Loucy (cell line): ENCODE measurements at regions not wholly inside any gene's neighbourhood (a gene's known extent, or its start where the extent isn't known, plus 50 kb on each side); places are given as distances from the start of the nearest gene placed in this dataset.

Experiments
- H2AFZ ChIP-seq: fragments of 200-600 bp; sonication (generic); 2 replicates; pipeline ENCODE4 v1.6.0; 2016; ENCODE audit warnings: antibody characterized with exemption, mild to moderate bottlenecking, low read length, moderate library complexity
- H3F3A ChIP-seq: fragments of 200-600 bp; 2 replicates; pipeline ENCODE4 v1.6.0; 2016; ENCODE audit warnings: antibody characterized with exemption, low read depth, mild to moderate bottlenecking
- H3K27me3 ChIP-seq: fragments of 200-600 bp; sonication (generic); 2 replicates; pipeline ENCODE4 v1.6.1; 2014; ENCODE audit warnings: low read length, mild to moderate bottlenecking; ENCODE audit not compliant: insufficient read depth, poor library complexity, severe bottlenecking
- H3K36me3 ChIP-seq: fragments of 200-600 bp; sonication (generic); 2 replicates; pipeline ENCODE4 v1.6.1; 2016; ENCODE audit warnings: low read length; ENCODE audit not compliant: insufficient read depth
- H3K4me1 ChIP-seq: fragments of 200-600 bp; sonication (generic); 2 replicates; pipeline ENCODE4 v1.5.1; 2014; ENCODE audit warnings: low read length, mild to moderate bottlenecking; ENCODE audit not compliant: insufficient read depth, poor library complexity, severe bottlenecking
- H3K4me2 ChIP-seq: fragments of 200-600 bp; sonication (generic); 2 replicates; pipeline ENCODE4 v1.6.0; 2014; ENCODE audit warnings: antibody characterized with exemption, low read length, low read depth, mild to moderate bottlenecking; ENCODE audit not compliant: poor library complexity, severe bottlenecking
- H3K4me3 ChIP-seq: fragments of 200-600 bp; sonication (generic); 2 replicates; pipeline ENCODE4 v1.5.1; 2014; ENCODE audit warnings: low read length, mild to moderate bottlenecking, mixed read lengths; ENCODE audit not compliant: poor library complexity, severe bottlenecking
- H3K79me2 ChIP-seq: fragments of 200-600 bp; sonication (generic); 2 replicates; pipeline ENCODE4 v1.6.1; 2014; ENCODE audit warnings: low read length; ENCODE audit not compliant: insufficient read depth
- H3K9ac ChIP-seq: fragments of 200-600 bp; sonication (generic); 2 replicates; pipeline ENCODE4 v1.6.0; 2014; ENCODE audit warnings: mild to moderate bottlenecking, low read depth, low read length, moderate library complexity; ENCODE audit not compliant: poor library complexity, severe bottlenecking
- H3K9me2 ChIP-seq: fragments of 200-600 bp; sonication (generic); replicated peaks from 2 replicates; pipeline ENCODE4 v1.6.1; 2016; ENCODE audit warnings: low read depth, low read length, mixed read lengths
- H3K9me3 ChIP-seq: fragments of 200-600 bp; sonication (generic); 2 replicates; pipeline ENCODE4 v1.6.1; 2014; ENCODE audit warnings: mild to moderate bottlenecking, antibody characterized with exemption, low read length, low read depth; ENCODE audit not compliant: insufficient read depth
- H4K20me1 ChIP-seq: fragments of 200-600 bp; sonication (generic); 2 replicates; pipeline ENCODE4 v1.6.0; 2014; ENCODE audit warnings: antibody characterized with exemption, low read length, mild to moderate bottlenecking; ENCODE audit not compliant: insufficient read depth, poor library complexity, severe bottlenecking
- EZH2phosphoT487 ChIP-seq: fragments of 200-600 bp; IDR thresholded peaks from 2 replicates; pipeline ENCODE4 v1.6.1; 2018; ENCODE audit warnings: antibody characterized with exemption, mild to moderate bottlenecking, moderate library complexity, borderline replicate concordance
- TF ChIP-seq, protein P1 (sequence below): fragments of 200-600 bp; sonication (generic); conservative IDR thresholded peaks from 2 replicates; pipeline ENCODE4 v1.5.1; 2014; ENCODE audit warnings: mild to moderate bottlenecking, antibody characterized with exemption, low read length

- Histone ChIP-seq H3K9me3 (no peaks in the 10 kb centered on the region), H4K20me1 (no peaks in the 10 kb centered on the region), H3K27me3 (no peaks in the 10 kb centered on the region), H3K9ac (no peak overlapping the region), H3K4me1 (peaks cover 8% of the 10 kb centered on the region), H2AFZ (no peak overlapping the region), H3F3A (no peaks in the 10 kb centered on the region), H3K36me3 (no peaks in the 10 kb centered on the region), H3K79me2 (no peaks in the 10 kb centered on the region), H3K4me2 (no peak overlapping the region), H3K9me2 (no peaks in the 10 kb centered on the region), H3K4me3 (no peak overlapping the region)
- TF ChIP-seq, protein P1, sequence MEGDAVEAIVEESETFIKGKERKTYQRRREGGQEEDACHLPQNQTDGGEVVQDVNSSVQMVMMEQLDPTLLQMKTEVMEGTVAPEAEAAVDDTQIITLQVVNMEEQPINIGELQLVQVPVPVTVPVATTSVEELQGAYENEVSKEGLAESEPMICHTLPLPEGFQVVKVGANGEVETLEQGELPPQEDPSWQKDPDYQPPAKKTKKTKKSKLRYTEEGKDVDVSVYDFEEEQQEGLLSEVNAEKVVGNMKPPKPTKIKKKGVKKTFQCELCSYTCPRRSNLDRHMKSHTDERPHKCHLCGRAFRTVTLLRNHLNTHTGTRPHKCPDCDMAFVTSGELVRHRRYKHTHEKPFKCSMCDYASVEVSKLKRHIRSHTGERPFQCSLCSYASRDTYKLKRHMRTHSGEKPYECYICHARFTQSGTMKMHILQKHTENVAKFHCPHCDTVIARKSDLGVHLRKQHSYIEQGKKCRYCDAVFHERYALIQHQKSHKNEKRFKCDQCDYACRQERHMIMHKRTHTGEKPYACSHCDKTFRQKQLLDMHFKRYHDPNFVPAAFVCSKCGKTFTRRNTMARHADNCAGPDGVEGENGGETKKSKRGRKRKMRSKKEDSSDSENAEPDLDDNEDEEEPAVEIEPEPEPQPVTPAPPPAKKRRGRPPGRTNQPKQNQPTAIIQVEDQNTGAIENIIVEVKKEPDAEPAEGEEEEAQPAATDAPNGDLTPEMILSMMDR: no peak
- no peak for TF ChIP-seq EZH2phosphoT487
Measured at GRCh38 chr4:64156253-64156652, 253.0 kb downstream of the TECRL start.

DNA sequence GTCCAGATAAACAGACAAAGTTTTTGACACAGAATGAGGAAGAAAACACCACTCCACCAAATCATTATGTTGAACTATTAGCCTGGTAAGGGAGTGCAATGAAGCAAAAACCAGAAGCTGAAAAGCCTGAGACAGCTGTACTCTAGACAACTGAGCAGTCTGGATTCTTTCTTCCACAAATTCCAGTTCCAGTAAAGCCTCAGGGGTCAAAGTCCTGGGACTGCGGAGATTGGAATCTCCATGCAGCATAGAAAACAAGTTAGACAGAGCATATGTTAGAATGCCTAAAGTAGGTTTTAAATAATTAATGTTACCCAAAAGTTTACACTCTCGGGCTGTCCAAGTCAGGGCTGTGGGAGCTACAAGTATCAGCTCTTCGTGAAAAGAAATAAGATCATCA is 263.2 kb downstream of the TECRL start:
- no peak for TF ChIP-seq EZH2phosphoT487
- TF ChIP-seq, protein P1: no peak
- Histone ChIP-seq H4K20me1 (no peaks in the 10 kb centered on the region), H3K9me3 (no peaks in the 10 kb centered on the region), H3K4me3 (no peak overlapping the region), H3K9ac (no peak overlapping the region), H3K9me2 (no peaks in the 10 kb centered on the region), H3K27me3 (no peaks in the 10 kb centered on the region), H3K79me2 (no peaks in the 10 kb centered on the region), H3K36me3 (no peaks in the 10 kb centered on the region), H3K4me1 (peaks cover 2% of the 10 kb centered on the region), H3K4me2 (no peak overlapping the region), H2AFZ (no peak overlapping the region), H3F3A (no peaks in the 10 kb centered on the region)

DNA sequence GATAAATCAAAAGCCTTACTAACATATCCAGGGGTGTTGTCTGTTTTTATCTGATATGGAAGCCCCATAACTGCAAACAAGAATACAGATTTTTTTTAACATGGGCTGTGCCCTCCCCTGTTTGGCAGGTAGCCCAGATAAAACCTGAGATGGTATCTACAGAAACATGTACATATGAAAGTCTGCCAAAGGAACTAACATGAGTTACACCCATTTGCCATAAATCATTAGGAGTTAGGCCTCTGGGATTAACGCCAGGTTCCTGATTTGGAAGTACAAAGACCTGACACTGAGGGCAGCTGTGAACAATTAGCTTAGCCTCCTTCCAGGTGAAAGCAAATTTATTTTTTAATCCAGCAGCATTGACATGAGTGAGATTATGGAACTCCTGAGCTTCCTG is 264.3 kb downstream of the TECRL start:
- Histone ChIP-seq H3K9ac (no peak overlapping the region), H3K4me2 (no peak overlapping the region), H3K4me3 (no peak overlapping the region), H3K4me1 (no peaks in the 10 kb centered on the region), H3F3A (no peaks in the 10 kb centered on the region), H3K9me3 (no peaks in the 10 kb centered on the region), H3K9me2 (no peaks in the 10 kb centered on the region), H3K27me3 (no peaks in the 10 kb centered on the region), H4K20me1 (no peaks in the 10 kb centered on the region), H3K36me3 (no peaks in the 10 kb centered on the region), H2AFZ (no peak overlapping the region), H3K79me2 (no peaks in the 10 kb centered on the region)
- TF ChIP-seq EZH2phosphoT487: no peak
- TF ChIP-seq, protein P1: no peak
